SK-N-SH treated with all-trans-retinoic acid at 6 μM for 48 hours (cell line): ENCODE measurements at regions not wholly inside any gene's neighbourhood (a gene's known extent, or its start where the extent isn't known, plus 50 kb on each side); places are given as distances from the start of the nearest gene placed in this dataset.

Experiments
- ZFP3 ChIP-seq: fragments of 250-450 bp; sonication (Bioruptor Pico); IDR thresholded peaks from 2 replicates; pipeline ENCODE4 v1.5.0; 2020; ENCODE audit warnings: mild to moderate bottlenecking, moderate library complexity
- ZNF8 ChIP-seq: fragments of 450-650 bp; formaldehyde crosslinking; IDR thresholded peaks from 2 replicates; pipeline ENCODE4 v1.5.0; 2020; ENCODE audit warnings: mild to moderate bottlenecking, moderate library complexity

DNA sequence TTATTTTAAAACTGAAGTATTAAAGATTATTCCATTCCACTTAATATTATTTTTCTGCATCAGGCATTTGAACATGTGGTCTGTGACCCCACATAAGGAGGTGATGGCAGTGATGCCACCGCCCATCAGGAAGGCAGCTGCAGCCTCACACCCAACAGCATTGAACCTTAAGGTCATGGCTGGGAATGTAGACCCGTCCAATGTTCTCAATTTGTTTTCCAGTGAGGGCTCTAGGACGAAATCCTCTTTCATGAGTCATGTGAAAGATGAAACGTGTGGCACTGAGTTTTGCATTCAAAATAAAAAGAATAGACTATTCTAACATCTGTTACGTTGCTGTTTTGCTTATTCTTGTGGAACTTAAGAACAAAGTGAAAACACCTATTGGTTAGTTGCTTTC lies 74.5 kb upstream of the ANKRD10 start:
- TF ChIP-seq ZNF8 (CRISPR knock-in tag) (no peak), ZFP3 (CRISPR knock-in tag) (no peak)
